DOHH2 (cell line): ENCODE measurements at regions not wholly inside any gene's neighbourhood (a gene's known extent, or its start where the extent isn't known, plus 50 kb on each side); places are given as distances from the start of the nearest gene placed in this dataset.

Experiments
- CTCF ChIP-seq: fragments of 200-600 bp; sonication (generic); IDR thresholded peaks from one replicate; pipeline ENCODE4 v1.5.1; 2014; ENCODE audit warnings: antibody characterized with exemption, mild to moderate bottlenecking, low read depth, low read length; ENCODE audit not compliant: poor library complexity, severe bottlenecking
- EZH2phosphoT487 ChIP-seq: fragments of 200-600 bp; sonication (generic); IDR thresholded peaks from 2 replicates; pipeline ENCODE4 v1.6.1; 2017; ENCODE audit warnings: borderline replicate concordance, mild to moderate bottlenecking, antibody characterized with exemption, low read length, moderate library complexity, mixed read lengths

GRCh38 chr2:15778529-15779219 is 161.7 kb upstream of the MYCN start:
- TF ChIP-seq CTCF (no peak), EZH2phosphoT487 (no peak)
